HG02642 (cell line): ENCODE measurements at regions not wholly inside any gene's neighbourhood (a gene's known extent, or its start where the extent isn't known, plus 50 kb on each side); places are given as distances from the start of the nearest gene placed in this dataset.
"Not testable (repeated sequence)": the region's sequence is repeated elsewhere in the genome, so short reads cannot be mapped to it uniquely, and the experiment has no call there.

Source experiments
- ATAC-seq: cut with Tn5 transposase; IDR thresholded peaks from one replicate; pipeline ENCODE4 v1.9.1; 2021; ENCODE audit warnings: mild to moderate bottlenecking; ENCODE audit not compliant: unreplicated experiment, poor library complexity

- no peak for ATAC-seq
These were observed 293.0 kb upstream of the CDH2 start for GRCh38 chr18:28469946-28470345.

DNA sequence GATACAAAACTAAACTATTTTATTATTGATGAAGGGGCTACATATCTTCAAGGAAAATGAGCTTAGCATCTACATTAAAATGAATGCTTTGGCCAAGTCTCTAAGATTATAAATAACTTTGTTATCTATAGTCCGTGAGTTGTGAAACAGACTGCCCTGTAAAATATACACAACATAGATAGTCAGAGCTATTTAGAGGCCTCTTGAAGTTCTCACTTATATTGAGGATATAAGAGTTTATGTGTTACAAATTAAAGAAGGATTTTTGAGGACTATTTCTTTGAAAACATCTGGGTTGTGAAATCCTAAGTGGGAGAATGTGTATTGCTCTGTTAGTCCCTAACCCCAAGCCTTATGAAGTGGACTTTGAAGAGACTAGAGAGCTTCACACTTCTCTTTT is 292.0 kb upstream of the CDH2 start:
- ATAC-seq = no peak

DNA sequence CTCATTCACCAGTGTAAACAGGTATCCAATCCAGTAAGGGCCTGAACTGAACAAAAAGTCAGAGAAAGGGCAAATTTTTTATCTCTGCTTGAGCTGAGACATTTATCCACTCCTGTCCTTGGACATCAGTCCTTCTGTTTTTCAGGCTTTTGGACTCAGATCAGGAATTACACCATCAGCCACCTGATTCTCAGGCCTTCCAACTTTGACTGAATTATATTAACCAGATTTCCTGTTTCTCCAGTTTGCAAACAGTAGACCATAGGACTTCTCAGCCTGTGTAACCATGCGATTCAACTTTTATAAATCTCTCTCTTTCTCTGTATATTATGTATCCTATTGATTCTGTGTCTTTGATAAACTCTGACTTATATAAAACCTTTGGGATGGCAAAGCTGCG is 289.3 kb upstream of the CDH2 start:
- ATAC-seq = no peak

DNA sequence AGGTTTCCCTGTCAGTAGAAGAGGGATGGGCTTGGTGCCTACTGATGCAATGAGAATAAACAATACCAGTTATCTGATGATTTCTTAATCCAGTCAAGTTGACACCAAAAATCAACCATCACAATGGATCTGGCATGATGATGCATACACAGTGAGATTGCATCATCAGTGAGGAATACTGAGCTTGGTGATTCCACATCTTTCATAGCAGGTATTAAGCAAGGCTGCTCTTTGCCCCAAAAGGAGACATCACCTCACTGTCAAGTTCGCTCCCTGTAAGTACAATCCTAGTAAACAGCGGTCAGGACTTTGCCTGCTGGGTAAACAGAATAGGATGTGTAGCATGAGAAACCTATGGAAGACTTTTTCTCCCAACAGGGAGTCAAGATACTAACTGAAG is 282.7 kb upstream of the CDH2 start:
- no peak for ATAC-seq

- ATAC-seq = no peak
These were observed 281.8 kb upstream of the CDH2 start for GRCh38 chr18:28458751-28459150.

GRCh38 chr18:28457784-28458183 is 280.9 kb upstream of the CDH2 start:
- ATAC-seq = no peak

- ATAC-seq = no peak
These were observed 279.0 kb upstream of the CDH2 start for GRCh38 chr18:28455971-28456370.

GRCh38 chr18:28439870-28440269 is 262.9 kb upstream of the CDH2 start:
- ATAC-seq = no peak

GRCh38 chr18:28438381-28438780 is 261.5 kb upstream of the CDH2 start:
- ATAC-seq = no peak

DNA sequence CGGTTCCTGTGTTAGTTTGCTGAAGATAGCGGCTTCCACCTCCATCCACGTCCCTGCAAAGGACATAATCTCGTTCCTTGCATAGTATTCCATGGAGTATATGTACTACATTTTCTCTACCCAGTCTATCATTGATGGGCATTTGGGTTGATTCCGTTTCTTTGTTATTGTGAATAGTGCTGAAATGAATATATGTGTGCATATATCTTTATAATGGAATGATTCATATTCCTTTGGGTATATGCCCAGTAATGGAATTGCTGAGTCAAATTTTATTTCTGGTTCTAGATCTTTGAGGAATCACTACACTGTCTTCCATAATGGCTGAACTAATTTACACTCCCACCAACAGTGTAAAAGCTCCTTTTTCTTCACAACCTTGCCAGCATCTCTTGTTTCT is 255.4 kb upstream of the CDH2 start:
- no peak for ATAC-seq

- ATAC-seq = no peak
These were observed 249.0 kb upstream of the CDH2 start for GRCh38 chr18:28425886-28426285.

DNA sequence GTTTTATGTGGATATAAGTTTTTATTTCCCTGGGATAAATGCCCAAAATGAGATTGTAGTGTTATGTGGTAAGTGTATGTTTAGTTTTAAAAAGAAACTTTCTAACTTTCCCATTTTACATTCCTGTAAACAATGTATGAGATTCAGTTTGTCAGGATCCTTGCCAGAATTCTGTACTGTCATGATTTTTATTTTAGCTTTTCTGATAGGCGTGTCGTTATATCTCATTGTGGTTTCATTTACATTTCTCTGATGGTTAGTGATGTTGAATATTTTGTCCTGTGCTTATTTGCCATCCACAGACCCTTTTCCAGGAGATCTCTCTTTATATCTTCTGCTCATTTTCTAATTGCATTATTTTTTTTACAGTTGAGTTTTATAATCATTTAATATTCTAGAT is 245.6 kb upstream of the CDH2 start:
- no peak for ATAC-seq

DNA sequence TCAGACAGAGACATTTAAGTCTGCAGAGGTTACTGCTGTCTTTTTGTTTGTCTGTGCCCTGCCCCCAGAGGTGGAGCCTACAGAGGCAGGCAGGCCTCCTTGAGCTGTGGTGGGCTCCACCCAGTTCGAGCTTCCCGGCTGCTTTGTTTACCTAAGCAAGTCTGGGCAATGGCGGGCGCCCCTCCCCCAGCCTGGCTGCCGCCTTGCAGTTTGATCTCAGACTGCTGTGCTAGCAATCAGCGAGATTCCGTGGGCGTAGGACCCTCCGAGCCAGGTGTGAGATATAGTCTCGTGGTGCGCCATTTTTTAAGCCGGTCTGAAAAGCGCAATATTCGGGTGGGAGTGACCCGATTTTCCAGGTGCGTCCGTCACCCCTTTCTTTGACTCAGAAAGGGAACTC is 245.0 kb upstream of the CDH2 start:
- not testable (repeated sequence) for ATAC-seq

DNA sequence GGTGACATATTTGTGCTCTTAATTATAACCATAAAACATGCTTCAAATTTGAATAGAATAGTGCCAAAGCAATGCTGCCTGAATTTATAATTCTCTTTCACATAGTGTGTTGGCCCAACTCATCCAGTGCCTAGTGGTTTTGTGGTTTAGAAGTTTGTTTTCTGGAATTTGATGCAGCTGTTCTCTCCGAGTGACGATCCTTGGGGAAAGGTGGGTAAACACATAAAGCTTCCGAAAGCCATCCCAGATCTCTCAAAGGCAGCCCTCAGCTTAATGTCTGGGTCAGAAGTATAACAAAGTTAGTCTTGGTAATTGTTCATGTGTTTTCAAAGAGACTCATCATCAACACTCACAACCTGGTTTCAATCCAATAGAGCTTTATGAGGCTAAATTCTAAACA is 235.6 kb upstream of the CDH2 start:
- ATAC-seq = no peak

DNA sequence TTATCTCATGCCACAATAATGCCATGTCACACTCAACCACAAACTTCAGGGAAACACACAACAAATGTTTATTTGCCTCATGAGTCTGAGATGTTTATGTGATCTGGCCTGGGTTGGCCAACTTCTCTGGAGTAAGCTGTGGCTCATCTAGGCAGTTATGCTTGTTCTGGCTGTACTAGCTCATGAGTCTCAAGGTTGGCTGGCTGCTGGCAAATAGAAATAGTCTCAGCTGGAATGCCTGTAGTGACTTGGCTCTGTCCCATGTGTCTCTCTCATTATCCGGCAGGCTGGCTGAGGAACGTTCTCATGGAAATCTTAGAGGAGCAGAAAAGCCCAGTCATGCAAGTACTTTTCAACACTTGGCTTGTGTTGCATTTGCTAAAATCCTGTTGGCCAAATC is 234.9 kb upstream of the CDH2 start:
- no peak for ATAC-seq

DNA sequence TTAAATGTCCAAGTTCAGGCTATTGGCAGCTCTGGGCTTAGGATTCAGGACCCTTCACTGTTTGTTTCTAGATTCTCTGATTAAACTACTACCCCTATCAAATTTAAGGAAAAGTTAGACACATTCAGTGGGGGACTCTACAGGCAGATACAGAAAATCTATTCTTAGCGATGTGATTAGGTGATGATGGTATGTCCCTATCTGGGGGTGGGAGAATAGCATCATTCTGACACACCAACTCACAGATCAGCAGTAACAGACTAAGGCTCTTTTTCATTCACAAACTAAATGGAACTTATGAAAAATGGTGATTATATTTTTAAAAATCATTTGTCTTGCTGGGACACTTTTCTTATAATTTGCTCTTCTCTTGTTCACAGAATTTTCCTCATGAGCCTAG is 232.9 kb upstream of the CDH2 start:
- ATAC-seq = no peak

GRCh38 chr18:28408528-28408927 is 231.6 kb upstream of the CDH2 start:
- no peak for ATAC-seq

- ATAC-seq = no peak
These were observed 230.8 kb upstream of the CDH2 start for GRCh38 chr18:28407681-28408080.

- ATAC-seq = no peak
These were observed 229.6 kb upstream of the CDH2 start for GRCh38 chr18:28406533-28406932.

GRCh38 chr18:28404694-28405093 is 227.8 kb upstream of the CDH2 start:
- no peak for ATAC-seq

GRCh38 chr18:28399781-28400362 is 222.9 kb upstream of the CDH2 start:
- no peak for ATAC-seq

- no peak for ATAC-seq
These were observed 221.5 kb upstream of the CDH2 start for GRCh38 chr18:28398471-28398870.

GRCh38 chr18:28390022-28390421 is 213.1 kb upstream of the CDH2 start:
- ATAC-seq = no peak
